Breast epithelium (tissue), 3 donors: ENCODE measurements at regions not wholly inside any gene's neighbourhood (a gene's known extent, or its start where the extent isn't known, plus 50 kb on each side); places are given as distances from the start of the nearest gene placed in this dataset.

Experiments used
- POLR2A ChIP-seq: fragments of 450-650 bp; IDR thresholded peaks from one replicate; pipeline ENCODE4 v1.6.1; 2016; ENCODE audit warnings: antibody characterized with exemption, mild to moderate bottlenecking, moderate library complexity
- POLR2AphosphoS5 ChIP-seq, 3 donors: sonication (generic); formaldehyde crosslinking; IDR thresholded peaks; one replicate each; pipeline ENCODE4 v1.6.1; 2017; ENCODE audit warnings: antibody characterized with exemption in 3 of 3

- TF ChIP-seq POLR2A (no peak), POLR2AphosphoS5 (IDR thresholded peaks at IDR 0.05) (no peak)
These were observed 164.5 kb downstream of the HERPUD2 start for GRCh38 chr7:35530124-35531109.
